ENCODE measurements at regions not wholly inside any gene's neighbourhood (a gene's known extent, or its start where the extent isn't known, plus 50 kb on each side); places are given as distances from the start of the nearest gene placed in this dataset.

DNA sequence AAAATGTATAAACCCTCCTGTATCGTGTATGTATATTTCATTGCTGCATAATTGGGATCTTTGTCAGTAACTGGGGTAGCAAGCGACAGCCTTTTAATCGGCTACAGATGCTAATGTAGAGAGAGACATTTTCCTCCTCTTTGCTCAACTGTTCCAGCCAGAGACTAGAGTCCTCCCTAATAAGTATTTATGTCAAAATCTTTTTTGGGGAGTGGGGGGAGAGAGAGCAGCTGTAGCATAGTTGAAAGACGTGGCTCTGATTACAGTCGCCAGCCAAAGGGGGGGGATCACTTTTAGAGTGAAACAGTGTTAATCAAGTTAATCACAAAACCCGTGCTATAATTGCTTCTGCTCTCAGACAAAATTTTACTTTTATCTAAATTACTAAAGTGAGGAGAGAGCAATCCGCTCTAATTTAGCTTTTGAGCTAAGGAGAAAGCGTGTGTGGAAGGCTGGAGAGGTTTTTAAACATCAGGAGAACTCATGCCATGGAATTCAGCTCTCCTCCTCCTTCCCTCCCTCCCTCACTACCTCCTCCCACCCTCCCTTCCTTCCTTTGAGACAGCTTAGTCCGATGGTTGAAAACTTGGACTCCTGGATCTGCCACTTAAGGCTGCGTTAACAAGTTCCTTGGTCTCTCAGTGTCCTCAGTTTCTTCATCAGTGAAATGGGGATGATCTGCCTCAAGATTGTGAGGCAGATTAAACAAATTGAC lies 87.3 kb upstream of the ZNF618 start:
- H3K36me3 ChIP-seq (ENCODE audit: control insufficient read depth in 1 of 2, insufficient read depth in 2 of 2, low read depth in 1 of 2, low read length in 2 of 2), result no peaks in the 10 kb centered on the region
- H3K23ac ChIP-seq (ENCODE audit: low read length in 2 of 2), result no peak overlapping the region
- H4K91ac ChIP-seq (ENCODE audit: low read length), result no peak overlapping the region
- no peak for DNase-seq
- H3K27me3 ChIP-seq (ENCODE audit: control insufficient read depth in 1 of 2, insufficient read depth in 1 of 2, low read length in 2 of 2), result peaks cover 61 to 97% of the 10 kb centered on the region in 2 experiments
- H3K4me2 ChIP-seq (ENCODE audit: low read length, poor library complexity, severe bottlenecking), result no peak overlapping the region
- H3K14ac ChIP-seq (ENCODE audit: low read length in 2 of 2), result no peak overlapping the region
- no peak overlapping the region for H2BK120ac ChIP-seq (ENCODE audit: low read depth, low read length)
- H3K9me3 ChIP-seq (ENCODE audit: control insufficient read depth, low read length), result peaks cover 8% of the 10 kb centered on the region
- H3K18ac ChIP-seq (ENCODE audit: low read depth in 1 of 2, low read length in 2 of 2), result no peak overlapping the region
- H2BK15ac ChIP-seq (ENCODE audit: low read depth, poor library complexity, severe bottlenecking), result no peak overlapping the region
- no peak overlapping the region for H2BK5ac ChIP-seq (ENCODE audit: low read depth, low read length, poor library complexity, severe bottlenecking)
- H3K4me1 ChIP-seq (ENCODE audit: control insufficient read depth, insufficient read depth, low read depth, low read length), result no peaks in the 10 kb centered on the region
- no peak overlapping the region for H2AFZ ChIP-seq (ENCODE audit: low read depth, low read length)
- no peak overlapping the region for H2AK5ac ChIP-seq (ENCODE audit: low read length, severe bottlenecking)
- H3K9ac ChIP-seq (ENCODE audit: low read length), result no peak overlapping the region
- WGBS, result 96% methylated on average over 5 of the region's 10 CpGs
- H4K8ac ChIP-seq (ENCODE audit: low read length), result no peak overlapping the region
- no peaks in the 10 kb centered on the region for H3K79me1 ChIP-seq (replicated peaks; ENCODE audit: low read length, poor library complexity, severe bottlenecking)
- H3K27ac ChIP-seq (ENCODE audit: low read length, poor library complexity, severe bottlenecking), result no peak overlapping the region
- no peak overlapping the region for H3K4ac ChIP-seq (ENCODE audit: low read depth in 1 of 2, low read length in 2 of 2)
- no peak overlapping the region for H3K4me3 ChIP-seq (ENCODE audit: insufficient read depth in 1 of 2, low read depth in 1 of 2, low read length in 2 of 2)
- no peak overlapping the region for H2BK12ac ChIP-seq (ENCODE audit: low read length in 2 of 2)

DNA sequence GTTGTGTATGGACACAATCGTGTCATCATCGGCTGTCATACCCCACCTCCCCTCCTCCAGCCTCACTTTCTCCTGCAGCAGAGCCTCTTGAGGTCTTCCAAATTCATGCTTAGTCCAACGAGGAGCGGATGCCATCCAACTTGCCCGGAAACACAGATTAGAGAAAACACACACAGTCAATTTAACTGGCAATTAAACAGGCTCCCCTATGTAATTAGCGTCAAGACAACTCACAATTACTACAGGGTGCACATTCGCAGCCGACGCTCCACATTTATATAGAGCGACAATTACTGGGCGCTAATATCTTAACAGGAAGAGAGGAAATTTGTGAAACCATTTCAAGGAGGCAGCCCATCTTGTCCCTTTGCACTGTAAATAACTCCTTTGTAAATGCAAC lies 86.0 kb upstream of the ZNF618 start:
- no peak overlapping the region for H2BK120ac ChIP-seq (ENCODE audit: low read depth, low read length)
- no peaks in the 10 kb centered on the region for H3K4me1 ChIP-seq (ENCODE audit: control insufficient read depth, insufficient read depth, low read depth, low read length)
- no peak for DNase-seq
- peaks cover 52 to 93% of the 10 kb centered on the region in 2 experiments for H3K27me3 ChIP-seq (ENCODE audit: control insufficient read depth in 1 of 2, insufficient read depth in 1 of 2, low read length in 2 of 2)
- no peak overlapping the region for H3K4me3 ChIP-seq (ENCODE audit: insufficient read depth in 1 of 2, low read depth in 1 of 2, low read length in 2 of 2)
- no peak overlapping the region for H3K14ac ChIP-seq (ENCODE audit: low read length in 2 of 2)
- H2AFZ ChIP-seq (ENCODE audit: low read depth, low read length), result no peak overlapping the region
- H3K4me2 ChIP-seq (ENCODE audit: low read length, poor library complexity, severe bottlenecking), result no peak overlapping the region
- H2BK5ac ChIP-seq (ENCODE audit: low read depth, low read length, poor library complexity, severe bottlenecking), result no peak overlapping the region
- H3K9me3 ChIP-seq (ENCODE audit: control insufficient read depth, low read length), result peaks cover 8% of the 10 kb centered on the region
- H3K9ac ChIP-seq (ENCODE audit: low read length), result no peak overlapping the region
- H3K36me3 ChIP-seq (ENCODE audit: control insufficient read depth in 1 of 2, insufficient read depth in 2 of 2, low read depth in 1 of 2, low read length in 2 of 2), result no peaks in the 10 kb centered on the region
- no peak overlapping the region for H4K8ac ChIP-seq (ENCODE audit: low read length)
- no peak overlapping the region for H4K91ac ChIP-seq (ENCODE audit: low read length)
- WGBS, result 95% methylated on average over 11 of the region's 11 CpGs
- H2BK15ac ChIP-seq (ENCODE audit: low read depth, poor library complexity, severe bottlenecking), result no peak overlapping the region
- no peak overlapping the region for H3K4ac ChIP-seq (ENCODE audit: low read depth in 1 of 2, low read length in 2 of 2)
- H3K27ac ChIP-seq (ENCODE audit: low read length, poor library complexity, severe bottlenecking), result no peak overlapping the region
- no peaks in the 10 kb centered on the region for H3K79me1 ChIP-seq (replicated peaks; ENCODE audit: low read length, poor library complexity, severe bottlenecking)
- no peak overlapping the region for H2BK12ac ChIP-seq (ENCODE audit: low read length in 2 of 2)
- H3K18ac ChIP-seq (ENCODE audit: low read depth in 1 of 2, low read length in 2 of 2), result no peak overlapping the region
- H2AK5ac ChIP-seq (ENCODE audit: low read length, severe bottlenecking), result no peak overlapping the region
- H3K23ac ChIP-seq (ENCODE audit: low read length in 2 of 2), result no peak overlapping the region

DNA sequence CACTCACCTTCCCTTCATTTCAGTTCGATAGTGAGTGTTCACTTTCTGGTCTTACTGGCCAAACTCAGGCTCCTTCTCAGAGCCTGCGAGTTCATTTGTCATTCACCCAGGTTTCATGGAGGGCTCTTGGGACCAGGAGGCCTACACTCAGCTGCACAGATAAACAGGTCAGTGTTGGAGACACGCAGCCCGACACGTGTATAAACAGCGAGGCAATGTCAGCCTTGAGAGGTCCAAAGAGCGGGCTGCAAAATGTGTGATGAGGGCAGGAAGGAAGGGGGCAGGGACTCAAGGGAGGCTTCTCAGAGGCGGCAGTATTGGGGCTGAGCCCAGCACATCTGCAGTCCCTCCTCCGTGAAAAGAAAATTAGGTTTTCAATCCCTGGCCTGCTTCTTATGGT lies 82.6 kb upstream of the ZNF618 start:
- no peaks in the 10 kb centered on the region for H3K79me1 ChIP-seq (replicated peaks; ENCODE audit: low read length, poor library complexity, severe bottlenecking)
- no peak overlapping the region for H4K91ac ChIP-seq (ENCODE audit: low read length)
- H3K9ac ChIP-seq (ENCODE audit: low read length), result no peak overlapping the region
- no peak overlapping the region for H3K27ac ChIP-seq (ENCODE audit: low read length, poor library complexity, severe bottlenecking)
- no peak overlapping the region for H3K23ac ChIP-seq (ENCODE audit: low read length in 2 of 2)
- no peak overlapping the region for H2AK5ac ChIP-seq (ENCODE audit: low read length, severe bottlenecking)
- H2BK5ac ChIP-seq (ENCODE audit: low read depth, low read length, poor library complexity, severe bottlenecking), result no peak overlapping the region
- H4K8ac ChIP-seq (ENCODE audit: low read length), result no peak overlapping the region
- no peak overlapping the region for H3K14ac ChIP-seq (ENCODE audit: low read length in 2 of 2)
- no peak overlapping the region for H2BK15ac ChIP-seq (ENCODE audit: low read depth, poor library complexity, severe bottlenecking)
- peaks cover 8% of the 10 kb centered on the region for H3K9me3 ChIP-seq (ENCODE audit: control insufficient read depth, low read length)
- peaks cover 51 to 85% of the 10 kb centered on the region in 2 experiments for H3K27me3 ChIP-seq (ENCODE audit: control insufficient read depth in 1 of 2, insufficient read depth in 1 of 2, low read length in 2 of 2)
- DNase-seq, result no peak
- H3K4me1 ChIP-seq (ENCODE audit: control insufficient read depth, insufficient read depth, low read depth, low read length), result no peaks in the 10 kb centered on the region
- H3K36me3 ChIP-seq (ENCODE audit: control insufficient read depth in 1 of 2, insufficient read depth in 2 of 2, low read depth in 1 of 2, low read length in 2 of 2), result no peaks in the 10 kb centered on the region
- H2AFZ ChIP-seq (ENCODE audit: low read depth, low read length), result no peak overlapping the region
- no peak overlapping the region for H2BK120ac ChIP-seq (ENCODE audit: low read depth, low read length)
- H3K4ac ChIP-seq (ENCODE audit: low read depth in 1 of 2, low read length in 2 of 2), result no peak overlapping the region
- H3K4me2 ChIP-seq (ENCODE audit: low read length, poor library complexity, severe bottlenecking), result no peak overlapping the region
- H3K18ac ChIP-seq (ENCODE audit: low read depth in 1 of 2, low read length in 2 of 2), result no peak overlapping the region
- H3K4me3 ChIP-seq (ENCODE audit: insufficient read depth in 1 of 2, low read depth in 1 of 2, low read length in 2 of 2), result no peak overlapping the region
- no peak overlapping the region for H2BK12ac ChIP-seq (ENCODE audit: low read length in 2 of 2)
- WGBS, result 66% methylated on average over 9 of the region's 9 CpGs

DNA sequence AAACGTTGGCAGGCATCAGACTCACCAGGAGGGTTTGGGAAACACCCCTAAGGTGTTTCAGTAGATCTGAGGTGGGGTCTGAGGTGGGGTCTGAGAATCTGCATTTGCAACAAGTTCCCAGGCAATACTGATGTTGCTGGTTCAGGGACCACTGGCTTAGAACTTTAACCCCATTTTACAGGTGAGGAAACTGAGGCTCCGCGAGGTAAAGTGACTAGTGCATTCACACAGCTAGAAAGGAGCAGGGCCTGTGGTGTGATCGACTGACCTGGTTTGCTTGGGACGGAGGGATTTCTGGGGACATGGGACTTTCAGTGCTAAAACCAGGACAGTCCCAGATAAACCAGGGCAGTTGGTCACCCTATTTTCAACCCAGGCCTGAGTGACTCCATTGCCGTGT lies 81.4 kb upstream of the ZNF618 start:
- Histone ChIP-seq H3K4me2 (ENCODE audit: low read length, poor library complexity, severe bottlenecking) (no peak overlapping the region), H2BK15ac (ENCODE audit: low read depth, poor library complexity, severe bottlenecking) (no peak overlapping the region), H3K4ac (ENCODE audit: low read depth in 1 of 2, low read length in 2 of 2) (no peak overlapping the region), H4K8ac (ENCODE audit: low read length) (no peak overlapping the region), H3K36me3 (ENCODE audit: control insufficient read depth in 1 of 2, insufficient read depth in 2 of 2, low read depth in 1 of 2, low read length in 2 of 2) (no peaks in the 10 kb centered on the region), H3K79me1 (replicated peaks; ENCODE audit: low read length, poor library complexity, severe bottlenecking) (no peaks in the 10 kb centered on the region), H3K23ac (ENCODE audit: low read length in 2 of 2) (no peak overlapping the region), H2AFZ (ENCODE audit: low read depth, low read length) (no peak overlapping the region), H2AK5ac (ENCODE audit: low read length, severe bottlenecking) (no peak overlapping the region), H4K91ac (ENCODE audit: low read length) (no peak overlapping the region), H3K27ac (ENCODE audit: low read length, poor library complexity, severe bottlenecking) (no peak overlapping the region), H3K18ac (ENCODE audit: low read depth in 1 of 2, low read length in 2 of 2) (no peak overlapping the region), H3K9ac (ENCODE audit: low read length) (no peak overlapping the region), H3K27me3 (ENCODE audit: control insufficient read depth in 1 of 2, insufficient read depth in 1 of 2, low read length in 2 of 2) (peaks cover 40 to 74% of the 10 kb centered on the region in 2 experiments), H3K4me1 (ENCODE audit: control insufficient read depth, insufficient read depth, low read depth, low read length) (no peaks in the 10 kb centered on the region), H3K4me3 (ENCODE audit: insufficient read depth in 1 of 2, low read depth in 1 of 2, low read length in 2 of 2) (no peak overlapping the region), H2BK5ac (ENCODE audit: low read depth, low read length, poor library complexity, severe bottlenecking) (no peak overlapping the region), H2BK12ac (ENCODE audit: low read length in 2 of 2) (no peak overlapping the region), H3K9me3 (ENCODE audit: control insufficient read depth, low read length) (peaks cover 8% of the 10 kb centered on the region), H3K14ac (ENCODE audit: low read length in 2 of 2) (no peak overlapping the region), H2BK120ac (ENCODE audit: low read depth, low read length) (no peak overlapping the region)
- DNase-seq, result no peak
- WGBS, result 86% methylated on average over 5 of the region's 6 CpGs

Measured in mesenchymal stem cell (in vitro differentiated cells and primary cell).